CD4-positive, alpha-beta T cell treated with Interleukin-15 for 1 hour (primary cell): ENCODE measurements at regions not wholly inside any gene's neighbourhood (a gene's known extent, or its start where the extent isn't known, plus 50 kb on each side); places are given as distances from the start of the nearest gene placed in this dataset.

Experiments
- DNase-seq: peaks from one replicate; pipeline ENCODE4 v3.0.0-alpha.2; 2020

- no peak for DNase-seq
Measured at GRCh38 chr18:24530630-24531111, 70.2 kb downstream of the HRH4 start.

- no peak for DNase-seq
Measured at GRCh38 chr18:24534271-24534670, 73.8 kb downstream of the HRH4 start.

- DNase-seq = no peak
Measured at GRCh38 chr18:24534737-24535136, 74.3 kb downstream of the HRH4 start.

- no peak for DNase-seq
Measured at GRCh38 chr18:24535527-24536295, 75.3 kb downstream of the HRH4 start.

DNA sequence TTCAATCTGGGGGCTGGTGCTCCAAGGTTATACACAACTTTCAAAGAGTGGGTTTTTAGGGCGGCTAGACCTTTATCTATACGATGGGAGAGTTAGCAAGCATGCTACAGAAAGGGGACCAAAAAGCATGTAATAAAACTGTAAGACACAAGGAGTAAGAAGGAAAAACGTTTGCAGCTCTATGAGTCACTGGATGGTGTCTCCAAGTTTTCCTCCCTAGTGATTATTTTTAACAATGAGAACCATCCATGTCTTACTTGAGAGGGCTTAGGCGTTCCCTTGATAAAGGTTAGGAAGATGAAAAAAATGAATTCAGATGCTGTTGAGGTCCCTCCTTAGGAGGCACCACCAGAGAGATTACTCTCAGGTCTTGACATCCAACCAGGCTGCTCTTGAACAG, 75.9 kb downstream of the HRH4 start:
- no peak for DNase-seq

DNA sequence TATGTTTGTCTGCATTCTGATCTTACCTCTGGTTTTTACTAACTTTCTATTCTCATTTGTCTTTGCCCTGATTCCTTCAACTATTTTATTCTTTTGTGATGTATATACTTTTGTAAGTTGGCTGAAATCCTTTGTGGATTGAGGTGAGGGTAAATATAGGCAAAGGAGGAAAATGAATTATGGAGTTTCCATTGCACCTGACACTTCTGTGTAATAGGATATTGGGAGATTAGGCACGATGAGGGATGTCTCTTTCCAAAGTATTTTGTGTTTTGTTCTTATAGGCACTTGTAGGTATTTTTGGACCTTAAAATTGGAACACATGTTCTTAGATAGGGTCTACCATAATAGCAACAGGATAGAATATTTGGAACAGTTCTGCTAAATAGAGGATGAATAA, 76.4 kb downstream of the HRH4 start:
- no peak for DNase-seq

- DNase-seq = no peak
Measured at GRCh38 chr18:24538414-24539264, 78.2 kb downstream of the HRH4 start.

GRCh38 chr18:24539866-24540617, 79.6 kb downstream of the HRH4 start:
- DNase-seq = no peak

GRCh38 chr18:24540896-24541295, 80.5 kb downstream of the HRH4 start:
- DNase-seq = no peak

DNA sequence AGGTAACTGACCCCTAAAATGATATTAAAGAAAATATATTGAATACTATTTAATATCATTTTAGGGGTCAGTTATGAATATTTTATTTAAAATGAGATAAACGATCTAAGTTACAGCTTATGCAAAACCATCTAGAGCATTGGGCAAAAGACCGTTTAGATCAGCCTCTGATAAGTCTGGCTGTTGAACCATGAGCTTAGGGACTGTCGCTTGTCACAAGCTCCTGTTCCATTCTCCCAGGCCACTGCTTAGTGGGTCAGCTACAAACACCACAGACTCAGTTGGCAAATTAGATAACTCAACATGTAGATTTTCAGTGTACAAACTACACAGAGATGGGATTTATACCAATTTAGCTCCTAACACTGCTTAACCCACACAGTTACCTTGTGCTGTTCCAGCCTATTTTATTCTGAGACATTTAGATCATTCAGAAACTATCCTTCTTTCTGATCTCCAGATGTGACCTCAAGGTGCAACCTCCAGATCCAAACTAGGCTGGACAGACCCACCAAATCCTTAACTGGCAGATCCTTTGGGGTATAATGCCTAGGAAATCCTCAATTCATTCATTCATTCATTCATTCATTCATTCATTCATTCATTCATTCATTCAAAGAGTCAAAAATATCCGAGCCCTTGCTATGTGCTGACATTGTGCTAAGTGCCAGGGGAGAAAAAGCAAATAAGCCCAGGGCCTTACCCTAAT, 82.8 kb downstream of the HRH4 start:
- DNase-seq = no peak

- DNase-seq = no peak
Measured at GRCh38 chr18:24543795-24544498, 83.5 kb downstream of the HRH4 start.

DNA sequence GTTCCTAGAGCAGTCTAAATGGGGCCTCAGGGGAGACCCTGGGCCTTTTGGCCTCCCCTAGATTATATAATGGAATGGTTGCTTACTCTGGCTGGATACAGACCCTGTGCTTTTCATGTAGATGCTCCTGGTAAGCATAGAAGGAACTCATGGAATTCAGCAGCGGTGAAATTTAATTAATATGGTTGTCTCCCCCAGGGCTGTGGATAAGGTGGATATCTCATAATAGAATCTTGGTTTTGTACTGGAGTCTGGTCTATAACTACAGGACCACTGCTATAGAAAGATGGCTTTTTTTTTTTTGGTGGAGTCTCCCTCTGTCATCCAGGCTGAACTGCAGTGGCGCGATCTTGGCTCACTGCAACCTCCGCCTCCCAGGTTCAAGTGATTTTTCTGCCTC, 84.5 kb downstream of the HRH4 start:
- no peak for DNase-seq

GRCh38 chr18:24545651-24546050, 85.2 kb downstream of the HRH4 start:
- DNase-seq = no peak

GRCh38 chr18:24546307-24546706, 85.9 kb downstream of the HRH4 start:
- DNase-seq = no peak

GRCh38 chr18:24548583-24548982, 88.1 kb downstream of the HRH4 start:
- no peak for DNase-seq

DNA sequence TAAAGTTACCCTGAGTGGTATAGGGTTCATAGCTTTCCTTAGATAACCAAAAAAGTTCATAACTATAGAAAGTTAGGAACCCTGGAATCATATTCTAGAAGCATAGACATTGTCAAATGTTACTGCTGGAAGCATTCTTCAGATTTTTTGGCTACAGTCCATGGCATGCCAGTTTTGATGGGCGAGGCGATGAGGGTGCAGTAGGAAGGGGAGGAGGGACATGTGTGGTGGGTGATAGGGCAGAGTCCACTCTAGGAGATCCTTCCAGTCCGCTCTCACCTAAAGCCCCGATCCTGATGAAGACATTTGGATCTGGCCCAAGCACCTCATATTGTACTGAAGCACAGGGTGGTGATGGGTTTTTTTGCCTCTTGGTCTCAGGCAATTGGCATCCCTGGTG, 91.8 kb downstream of the HRH4 start:
- DNase-seq = no peak

- no peak for DNase-seq
Measured at GRCh38 chr18:24553571-24554285, 93.3 kb downstream of the HRH4 start.

- DNase-seq = no peak
Measured at GRCh38 chr18:24558403-24558802, 98.0 kb downstream of the HRH4 start.

GRCh38 chr18:24559526-24559925, 99.1 kb downstream of the HRH4 start:
- DNase-seq = no peak

DNA sequence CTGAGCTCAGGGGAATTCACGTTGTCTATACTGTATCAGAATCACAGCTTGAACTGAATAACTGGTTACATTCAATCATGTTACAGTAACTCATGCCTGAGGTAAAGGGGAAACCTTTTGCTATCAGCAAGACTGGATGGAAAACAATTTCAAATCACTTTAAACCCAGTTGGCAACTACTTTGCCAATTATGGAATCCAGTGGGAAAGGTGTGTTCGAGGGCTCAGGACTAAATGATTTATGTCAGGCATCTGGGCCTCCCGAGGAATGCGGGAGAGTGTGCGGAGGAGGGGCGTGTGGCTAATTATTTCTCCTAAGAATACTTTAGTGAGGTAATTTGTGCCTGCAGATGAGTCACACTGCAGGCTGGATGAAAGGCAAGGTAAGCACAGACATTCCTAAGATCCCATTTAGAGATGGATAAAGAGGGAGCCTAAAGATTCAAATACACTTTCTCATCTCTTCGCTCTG, 100.1 kb downstream of the HRH4 start:
- DNase-seq = no peak

- DNase-seq = no peak
Measured at GRCh38 chr18:24561369-24561965, 101.0 kb downstream of the HRH4 start.
